HepG2 (cell line): ENCODE measurements at regions not wholly inside any gene's neighbourhood (a gene's known extent, or its start where the extent isn't known, plus 50 kb on each side); places are given as distances from the start of the nearest gene placed in this dataset.

Experiments used
- ARID4A ChIP-seq: sonication (generic); formaldehyde crosslinking; IDR thresholded peaks from 2 replicates; pipeline ENCODE4 v1.5.0; 2020; ENCODE audit warnings: mild to moderate bottlenecking, missing genetic modification reagents, borderline replicate concordance
- CTCF ChIP-seq: sonication (generic); formaldehyde crosslinking; IDR thresholded peaks from 2 replicates; pipeline ENCODE4 v1.5.0; 2020; ENCODE audit warnings: mild to moderate bottlenecking, missing genetic modification reagents, moderate library complexity
- DPF2 ChIP-seq: sonication (generic); formaldehyde crosslinking; IDR thresholded peaks from 2 replicates; pipeline ENCODE4 v1.4.0; 2020; ENCODE audit warnings: mild to moderate bottlenecking, low read depth, missing genetic modification reagents, borderline replicate concordance
- NAIF1 ChIP-seq: sonication (generic); formaldehyde crosslinking; IDR thresholded peaks from 2 replicates; pipeline ENCODE4 v1.5.0; 2020; ENCODE audit warnings: mild to moderate bottlenecking, missing genetic modification reagents, borderline replicate concordance
- NFYB ChIP-seq: sonication (generic); formaldehyde crosslinking; IDR thresholded peaks from 2 replicates; pipeline ENCODE4 v1.4.0; 2020; ENCODE audit warnings: missing genetic modification reagents
- ZFY ChIP-seq: sonication (generic); formaldehyde crosslinking; IDR thresholded peaks from 2 replicates; pipeline ENCODE4 v1.4.0; 2020; ENCODE audit warnings: missing genetic modification reagents
- ZNF280D ChIP-seq: sonication (generic); formaldehyde crosslinking; IDR thresholded peaks from 2 replicates; pipeline ENCODE4 v1.5.1; 2020; ENCODE audit warnings: mild to moderate bottlenecking, missing genetic modification reagents
- ZNF589 ChIP-seq: sonication (generic); formaldehyde crosslinking; conservative IDR thresholded peaks from 2 replicates; pipeline ENCODE4 v1.8.0; 2022; ENCODE audit warnings: mild to moderate bottlenecking, moderate library complexity, missing genetic modification reagents

- TF ChIP-seq NAIF1 (CRISPR knock-in tag) (no peak), ARID4A (no peak), DPF2 (no peak), CTCF (CRISPR knock-in tag) (no peak), NFYB (CRISPR knock-in tag) (no peak), ZNF589 (CRISPR knock-in tag) (no peak), ZNF280D (CRISPR knock-in tag) (no peak), ZFY (CRISPR knock-in tag) (no peak)
Observed at GRCh38 chr15:69887009-69887408, 210.7 kb downstream of the TLE3 start.
